GM18498 (cell line): ENCODE measurements at regions not wholly inside any gene's neighbourhood (a gene's known extent, or its start where the extent isn't known, plus 50 kb on each side); places are given as distances from the start of the nearest gene placed in this dataset.
"Not testable (repeated sequence)": the region's sequence is repeated elsewhere in the genome, so short reads cannot be mapped to it uniquely, and the experiment has no call there.

ENCODE experiments used
- ATAC-seq: cut with Tn5 transposase; IDR thresholded peaks from one replicate; pipeline ENCODE4 v1.9.1; 2021; ENCODE audit warnings: mild to moderate bottlenecking, moderate library complexity; ENCODE audit not compliant: unreplicated experiment

- ATAC-seq, result no peak
These were observed 1231.1 kb downstream of the CDH11 start for GRCh38 chr16:63890723-63891122.

- no peak for ATAC-seq
These were observed 1231.8 kb downstream of the CDH11 start for GRCh38 chr16:63890081-63890480.

GRCh38 chr16:63883091-63883490 is 1238.8 kb downstream of the CDH11 start:
- no peak for ATAC-seq

- no peak for ATAC-seq
These were observed 1239.3 kb downstream of the CDH11 start for GRCh38 chr16:63882576-63882975.

GRCh38 chr16:63880948-63881347 is 1240.9 kb downstream of the CDH11 start:
- no peak for ATAC-seq

- no peak for ATAC-seq
These were observed 1244.5 kb downstream of the CDH11 start for GRCh38 chr16:63877401-63877800.

GRCh38 chr16:63876103-63876502 is 1245.8 kb downstream of the CDH11 start:
- no peak for ATAC-seq

GRCh38 chr16:63860700-63861099 is 1261.2 kb downstream of the CDH11 start:
- not testable (repeated sequence) for ATAC-seq

- no peak for ATAC-seq
These were observed 1265.3 kb downstream of the CDH11 start for GRCh38 chr16:63856537-63856936.

- ATAC-seq, result no peak
These were observed 1270.9 kb downstream of the CDH11 start for GRCh38 chr16:63850979-63851378.

- ATAC-seq, result no peak
These were observed 1280.6 kb downstream of the CDH11 start for GRCh38 chr16:63841271-63841670.

- ATAC-seq, result no peak
These were observed 1291.8 kb downstream of the CDH11 start for GRCh38 chr16:63830061-63830460.

GRCh38 chr16:63822818-63823217 is 1299.0 kb downstream of the CDH11 start:
- ATAC-seq, result no peak

GRCh38 chr16:63816276-63816675 is 1305.6 kb downstream of the CDH11 start:
- no peak for ATAC-seq

- ATAC-seq, result no peak
These were observed 1308.0 kb downstream of the CDH11 start for GRCh38 chr16:63813862-63814261.

- ATAC-seq, result no peak
These were observed 1313.1 kb downstream of the CDH11 start for GRCh38 chr16:63808730-63809129.

GRCh38 chr16:63806794-63807506 is 1314.9 kb downstream of the CDH11 start:
- ATAC-seq, result no peak

GRCh38 chr16:63804126-63804525 is 1317.7 kb downstream of the CDH11 start:
- ATAC-seq, result no peak

- ATAC-seq, result no peak
These were observed 1332.3 kb downstream of the CDH11 start for GRCh38 chr16:63789603-63790002.

- no peak for ATAC-seq
These were observed 1334.8 kb downstream of the CDH11 start for GRCh38 chr16:63787014-63787413.

GRCh38 chr16:63785170-63785569 is 1336.7 kb downstream of the CDH11 start:
- no peak for ATAC-seq

- no peak for ATAC-seq
These were observed 1345.4 kb downstream of the CDH11 start for GRCh38 chr16:63776437-63776836.

- ATAC-seq, result no peak
These were observed 1345.8 kb downstream of the CDH11 start for GRCh38 chr16:63776034-63776433.
